HEK293T (cell line): ENCODE measurements at regions not wholly inside any gene's neighbourhood (a gene's known extent, or its start where the extent isn't known, plus 50 kb on each side); places are given as distances from the start of the nearest gene placed in this dataset.

Source experiments
- ARNT ChIP-seq: fragments of 450-650 bp; IDR thresholded peaks from 2 replicates; pipeline ENCODE4 v1.6.1; 2017; ENCODE audit warnings: mild to moderate bottlenecking
- BHLHE40 ChIP-seq: fragments of 450-650 bp; IDR thresholded peaks from 2 replicates; pipeline ENCODE4 v1.6.1; 2016; ENCODE audit warnings: mild to moderate bottlenecking, moderate library complexity, borderline replicate concordance
- ELF4 ChIP-seq: fragments of 450-650 bp; IDR thresholded peaks from 2 replicates; pipeline ENCODE4 v1.6.1; 2017; ENCODE audit warnings: antibody characterized with exemption
- FOXM1 ChIP-seq: fragments of 450-650 bp; IDR thresholded peaks from 2 replicates; pipeline ENCODE4 v1.6.1; 2017; ENCODE audit warnings: mild to moderate bottlenecking, borderline replicate concordance
- LEF1 ChIP-seq: fragments of 450-650 bp; IDR thresholded peaks from 2 replicates; pipeline ENCODE4 v1.6.1; 2017; ENCODE audit warnings: mild to moderate bottlenecking, borderline replicate concordance
- NFRKB ChIP-seq: fragments of 450-650 bp; IDR thresholded peaks from 2 replicates; pipeline ENCODE4 v1.6.1; 2016; ENCODE audit warnings: mild to moderate bottlenecking, moderate library complexity
- PKNOX1 ChIP-seq: fragments of 450-650 bp; IDR thresholded peaks from 2 replicates; pipeline ENCODE4 v1.6.1; 2016
- SP1 ChIP-seq: fragments of 450-650 bp; IDR thresholded peaks from 2 replicates; pipeline ENCODE4 v1.6.1; 2017
- SUZ12 ChIP-seq: fragments of 450-650 bp; IDR thresholded peaks from 2 replicates; pipeline ENCODE4 v1.6.1; 2016; ENCODE audit warnings: mild to moderate bottlenecking
- TARDBP ChIP-seq: fragments of 450-650 bp; IDR thresholded peaks from 2 replicates; pipeline ENCODE4 v1.6.1; 2016
- ZNF384 ChIP-seq: fragments of 450-650 bp; IDR thresholded peaks from 2 replicates; pipeline ENCODE4 v1.6.1; 2016

GRCh38 chr19:30253581-30253996, 118.6 kb upstream of the ZNF536 start:
- TF ChIP-seq FOXM1 (no peak), PKNOX1 (no peak), SP1 (no peak), BHLHE40 (no peak), ZNF384 (no peak), NFRKB (no peak), SUZ12 (no peak), ELF4 (no peak), LEF1 (no peak), TARDBP (no peak), ARNT (no peak)
